GM21825 (cell line): ENCODE measurements at regions not wholly inside any gene's neighbourhood (a gene's known extent, or its start where the extent isn't known, plus 50 kb on each side); places are given as distances from the start of the nearest gene placed in this dataset.
"Not testable (repeated sequence)": the region's sequence is repeated elsewhere in the genome, so short reads cannot be mapped to it uniquely, and the experiment has no call there.

Source experiments
- ATAC-seq: cut with Tn5 transposase; IDR thresholded peaks from one replicate; pipeline ENCODE4 v1.9.1; 2021; ENCODE audit warnings: mild to moderate bottlenecking, moderate library complexity; ENCODE audit not compliant: unreplicated experiment

- no peak for ATAC-seq
Measured at GRCh38 chr13:60933638-60934037, 482.0 kb downstream of the PCDH20 start.

- ATAC-seq, result no peak
Measured at GRCh38 chr13:60931858-60932546, 483.6 kb downstream of the PCDH20 start.

DNA sequence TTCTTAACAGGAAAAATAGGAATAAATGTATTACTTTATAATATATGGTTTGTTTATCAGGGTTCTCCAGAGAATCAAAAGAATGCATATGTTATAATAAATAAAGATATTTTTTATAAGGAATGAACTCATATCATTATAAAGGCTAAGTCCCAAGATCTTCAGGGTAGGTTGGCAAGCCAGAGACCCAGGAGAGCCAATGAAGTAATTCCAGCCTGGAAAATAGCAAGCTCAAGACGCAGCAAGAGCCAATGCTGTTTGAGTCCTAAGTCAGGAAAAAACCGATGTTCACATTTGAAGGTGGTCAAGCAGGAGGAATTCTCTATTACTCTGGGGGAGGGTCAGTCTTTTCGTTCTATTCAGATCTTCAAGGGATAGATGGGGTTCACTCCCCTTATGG is 490.0 kb downstream of the PCDH20 start:
- no peak for ATAC-seq

DNA sequence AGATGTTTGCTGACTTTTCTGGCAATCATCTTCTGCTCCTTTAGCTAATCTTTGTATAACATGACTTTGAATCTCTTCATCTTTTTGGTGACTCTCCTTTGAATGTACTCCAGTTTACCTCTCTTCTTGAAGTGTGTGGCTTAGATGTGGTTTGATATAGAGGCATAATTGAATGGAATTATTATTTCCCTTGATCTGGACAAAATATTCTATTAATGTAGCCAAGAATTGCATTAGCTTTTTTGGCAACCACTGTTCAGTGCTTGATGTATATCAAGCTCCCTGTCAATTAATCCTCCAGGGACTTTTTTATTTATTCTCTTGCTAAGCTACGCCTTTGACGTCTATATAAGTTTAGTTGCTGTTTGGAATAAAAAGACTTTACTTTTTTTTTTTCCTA is 490.8 kb downstream of the PCDH20 start:
- ATAC-seq, result no peak

DNA sequence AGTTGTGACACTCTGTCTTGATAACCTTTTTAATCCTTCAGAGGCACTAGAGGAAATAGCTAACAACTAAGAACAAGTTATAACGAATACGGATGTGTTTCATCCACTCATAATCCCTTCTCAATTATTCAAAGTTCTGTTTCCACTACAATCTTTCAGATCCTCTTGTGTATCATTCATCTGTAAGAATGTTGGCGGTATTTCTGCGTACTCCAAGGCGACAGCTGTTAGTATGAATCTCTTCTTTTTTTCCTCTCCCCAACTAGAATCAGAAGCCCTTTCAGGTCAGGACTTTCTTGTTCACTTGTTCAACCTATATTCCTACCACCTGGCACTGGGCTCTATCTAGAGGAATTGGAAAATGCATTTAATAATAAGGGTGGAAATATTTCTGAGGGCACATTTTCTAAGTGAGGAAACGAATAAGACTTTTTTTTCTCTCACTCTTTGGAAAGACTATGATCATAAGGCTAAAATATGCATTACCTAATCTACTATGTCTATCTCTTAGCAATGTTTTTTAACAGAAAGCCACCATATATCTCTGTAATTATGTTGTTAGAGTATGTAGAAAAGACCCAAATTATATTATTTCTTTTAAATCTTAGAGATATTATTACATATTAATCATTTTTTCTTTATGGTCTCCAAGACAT is 492.9 kb downstream of the PCDH20 start:
- no peak for ATAC-seq

DNA sequence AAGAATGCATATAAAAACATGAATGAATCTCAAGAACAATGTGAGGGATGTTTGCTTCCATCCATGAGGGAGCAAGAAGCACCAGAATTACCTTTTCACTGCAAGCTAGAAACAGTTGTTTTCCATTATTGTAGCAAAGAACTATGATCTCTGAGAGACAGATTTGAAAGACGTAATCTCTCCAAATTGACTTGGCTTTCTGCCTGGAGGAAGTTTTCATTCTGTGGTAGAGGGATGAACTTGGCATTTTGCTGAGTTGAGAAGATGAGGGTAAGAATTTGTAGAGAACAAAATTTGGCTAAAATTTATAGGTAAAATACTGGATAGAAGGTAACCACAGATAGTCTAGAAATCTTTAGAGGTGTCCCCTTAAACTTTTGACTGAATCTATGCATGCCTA is 496.8 kb downstream of the TDRD3 start:
- ATAC-seq, result no peak

- no peak for ATAC-seq
Measured at GRCh38 chr13:60887711-60888110, 490.7 kb downstream of the TDRD3 start.

DNA sequence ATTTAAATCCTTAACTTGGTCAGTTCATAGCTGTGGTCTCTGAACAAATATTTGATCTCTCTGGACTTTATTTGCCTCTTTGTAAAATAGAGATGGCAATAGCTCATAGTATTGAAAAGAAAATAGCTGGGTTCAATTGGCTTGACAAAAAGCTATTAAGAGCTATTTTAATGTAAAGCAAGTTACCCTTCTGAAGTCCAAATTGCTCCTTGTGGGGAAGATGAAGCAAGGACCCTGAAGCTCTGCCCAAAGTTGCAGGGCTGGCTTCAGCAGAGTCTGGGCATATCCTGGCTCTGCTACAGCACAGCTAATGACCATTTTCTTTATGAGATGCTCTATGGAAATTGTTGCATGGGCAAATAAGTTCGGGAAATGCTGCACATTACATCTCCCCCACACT is 484.5 kb downstream of the TDRD3 start:
- no peak for ATAC-seq

- no peak for ATAC-seq
Measured at GRCh38 chr13:60873116-60873515, 476.1 kb downstream of the TDRD3 start.

GRCh38 chr13:60869941-60870613 is 473.1 kb downstream of the TDRD3 start:
- no peak for ATAC-seq

DNA sequence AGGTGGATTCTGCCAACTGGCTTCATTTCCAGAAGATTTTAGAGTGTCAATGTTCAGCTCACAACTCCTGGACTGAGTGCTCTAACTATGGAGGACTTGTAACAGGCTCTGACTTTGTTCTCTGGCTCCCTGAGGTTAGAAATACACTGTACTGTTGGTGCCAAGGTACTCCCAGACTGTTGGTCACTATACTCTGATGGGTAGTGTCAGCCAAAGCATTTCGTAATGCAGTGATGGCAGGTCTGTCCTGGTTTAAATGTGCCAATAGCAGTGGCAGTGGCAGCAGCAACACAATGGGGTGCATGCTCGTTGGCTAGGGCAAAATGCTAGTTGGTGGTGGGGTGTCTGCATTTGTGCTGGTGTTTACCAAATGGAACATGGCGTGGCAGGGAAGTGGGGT is 472.2 kb downstream of the TDRD3 start:
- ATAC-seq, result no peak

GRCh38 chr13:60862036-60862435 is 465.0 kb downstream of the TDRD3 start:
- ATAC-seq, result no peak

- no peak for ATAC-seq
Measured at GRCh38 chr13:60857698-60858097, 460.7 kb downstream of the TDRD3 start.

GRCh38 chr13:60852886-60853285 is 455.9 kb downstream of the TDRD3 start:
- ATAC-seq, result no peak

DNA sequence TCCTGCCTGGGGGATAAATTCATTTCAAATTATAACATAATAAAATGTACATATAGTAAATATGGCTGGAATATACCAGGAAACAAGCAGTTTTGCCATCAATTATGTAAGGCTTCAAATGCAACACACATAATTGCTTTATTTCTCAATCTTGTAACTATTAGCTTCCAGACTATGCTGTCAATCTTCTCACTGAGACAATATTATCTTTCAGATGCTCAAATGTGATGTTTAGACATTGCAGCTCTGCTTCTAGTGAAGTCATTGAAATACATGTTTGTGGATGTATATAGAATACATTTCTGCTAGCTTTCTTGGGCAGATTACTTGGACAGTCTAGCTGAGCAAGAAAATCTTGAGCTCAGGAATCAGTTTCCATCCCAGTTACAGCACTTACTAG is 454.4 kb downstream of the TDRD3 start:
- ATAC-seq, result no peak

GRCh38 chr13:60850526-60850925 is 453.5 kb downstream of the TDRD3 start:
- ATAC-seq, result no peak

DNA sequence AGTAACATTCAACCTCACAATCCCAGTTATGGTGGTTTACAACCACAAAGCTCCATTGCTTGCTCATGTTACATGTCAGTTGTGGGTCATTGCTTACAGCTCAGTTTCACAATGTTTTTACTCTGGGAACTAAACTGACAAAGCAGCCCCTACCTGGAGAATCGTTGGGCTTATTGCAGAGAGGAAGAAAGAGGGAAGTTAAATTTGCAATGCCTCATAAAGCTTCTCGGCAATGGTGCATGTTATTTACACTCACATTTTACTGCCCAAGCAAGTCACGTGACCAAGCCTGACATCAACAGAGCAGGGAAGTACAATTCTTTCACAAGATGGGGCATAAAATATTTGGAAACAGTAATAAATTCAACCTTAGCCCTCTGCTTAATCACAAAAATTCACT is 441.6 kb downstream of the TDRD3 start:
- ATAC-seq, result no peak

DNA sequence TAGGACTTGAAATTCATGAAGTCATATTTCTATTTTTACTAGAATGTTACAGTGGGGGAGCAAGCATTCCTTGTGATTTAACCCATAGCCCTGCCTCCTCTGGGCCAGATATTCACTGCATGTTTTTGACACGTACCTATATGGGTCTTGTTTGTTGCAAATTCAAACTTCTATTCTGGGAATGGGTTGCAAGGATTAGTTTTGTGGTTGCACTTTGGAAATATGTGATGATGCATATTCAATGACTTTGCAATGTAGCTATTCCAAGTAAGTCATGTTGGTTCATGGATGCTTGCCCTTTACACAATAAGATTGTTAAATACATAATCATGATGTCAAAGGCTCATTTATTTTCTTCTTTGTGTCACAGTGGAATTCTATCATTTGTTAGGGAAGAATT is 440.8 kb downstream of the TDRD3 start:
- ATAC-seq, result no peak

- no peak for ATAC-seq
Measured at GRCh38 chr13:60836821-60837220, 439.8 kb downstream of the TDRD3 start.

- no peak for ATAC-seq
Measured at GRCh38 chr13:60811581-60811980, 414.6 kb downstream of the TDRD3 start.

DNA sequence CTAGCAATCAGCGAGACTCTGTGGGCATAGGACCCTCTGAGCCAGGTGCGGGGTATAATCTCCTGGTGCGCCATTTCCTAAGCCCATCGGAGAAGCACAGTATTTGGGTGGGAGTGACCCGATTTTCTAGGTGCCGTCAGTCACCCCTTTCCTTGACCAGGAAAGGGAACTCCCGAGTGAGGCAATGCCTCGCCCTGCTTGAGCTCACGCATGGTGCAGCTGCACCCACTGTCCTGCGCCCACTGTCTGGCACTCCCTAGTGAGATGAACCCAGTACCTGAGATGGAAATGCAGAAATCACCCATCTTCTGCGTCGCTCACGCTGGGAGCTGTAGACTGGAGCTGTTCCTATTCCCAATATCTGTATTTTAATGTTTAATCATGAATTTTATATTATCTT is 408.6 kb downstream of the TDRD3 start:
- ATAC-seq, result not testable (repeated sequence)

DNA sequence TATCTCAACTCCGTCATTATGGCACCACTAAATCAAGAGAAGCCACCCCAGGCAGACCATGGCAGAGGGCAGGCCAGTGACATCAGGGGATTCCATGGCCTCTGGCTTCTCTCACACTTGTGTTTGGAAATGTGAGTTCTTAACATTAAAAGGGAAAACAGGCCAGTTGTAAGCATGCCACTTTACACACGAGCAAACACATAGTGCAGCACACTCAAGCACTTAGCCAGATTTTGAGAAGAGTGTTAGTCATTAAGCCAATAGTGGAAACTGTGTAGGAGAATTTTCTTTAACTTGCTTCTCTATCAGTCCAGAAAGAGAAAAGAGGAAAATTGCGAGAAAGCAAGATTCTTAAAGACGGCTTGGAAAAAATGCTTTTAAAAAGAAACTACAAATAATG is 401.5 kb downstream of the TDRD3 start:
- ATAC-seq, result no peak
